ENCODE measurements at regions not wholly inside any gene's neighbourhood (a gene's known extent, or its start where the extent isn't known, plus 50 kb on each side); places are given as distances from the start of the nearest gene placed in this dataset.
"Not testable (repeated sequence)": the region's sequence is repeated elsewhere in the genome, so short reads cannot be mapped to it uniquely, and the experiment has no call there.

GRCh38 chr21:31819692-31820091 is 53.1 kb upstream of the HUNK start:
- not testable (repeated sequence) for H3K4me3 Mint-ChIP-seq (ENCODE audit: unreplicated experiment); H3K27me3 Mint-ChIP-seq (ENCODE audit: unreplicated experiment); DNase-seq; H3K9me3 Mint-ChIP-seq (ENCODE audit: unreplicated experiment); H3K36me3 Mint-ChIP-seq (ENCODE audit: unreplicated experiment); H3K27ac Mint-ChIP-seq (ENCODE audit: unreplicated experiment); H3K4me1 Mint-ChIP-seq (ENCODE audit: low read depth, unreplicated experiment)

- not testable (repeated sequence) for H3K4me1 Mint-ChIP-seq (ENCODE audit: low read depth, unreplicated experiment); H3K9me3 Mint-ChIP-seq (ENCODE audit: unreplicated experiment); H3K36me3 Mint-ChIP-seq (ENCODE audit: unreplicated experiment); H3K27me3 Mint-ChIP-seq (ENCODE audit: unreplicated experiment); DNase-seq; H3K27ac Mint-ChIP-seq (ENCODE audit: unreplicated experiment); H3K4me3 Mint-ChIP-seq (ENCODE audit: unreplicated experiment)
Measured at GRCh38 chr21:31814356-31814755, 58.5 kb upstream of the HUNK start.

GRCh38 chr21:31813862-31814261 is 59.0 kb upstream of the HUNK start:
- H3K9me3 Mint-ChIP-seq (ENCODE audit: unreplicated experiment): peaks cover 5% of the 10 kb centered on the region
- no peak overlapping the region for H3K27ac Mint-ChIP-seq (ENCODE audit: unreplicated experiment)
- H3K36me3 Mint-ChIP-seq (ENCODE audit: unreplicated experiment): no peaks in the 10 kb centered on the region
- H3K4me1 Mint-ChIP-seq (ENCODE audit: low read depth, unreplicated experiment): no peaks in the 10 kb centered on the region
- DNase-seq: no peak
- TF ChIP-seq CTCF (IDR thresholded peaks at IDR 0.05; ENCODE audit: partially characterized antibody, unreplicated experiment): no peak
- no peak overlapping the region for H3K4me3 Mint-ChIP-seq (ENCODE audit: unreplicated experiment)
- H3K27me3 Mint-ChIP-seq (ENCODE audit: unreplicated experiment): no peaks in the 10 kb centered on the region

- H3K4me1 Mint-ChIP-seq (ENCODE audit: low read depth, unreplicated experiment): no peaks in the 10 kb centered on the region
Measured at GRCh38 chr21:31804008-31804394, 68.8 kb upstream of the HUNK start.

GRCh38 chr21:31803039-31804007 is 69.5 kb upstream of the HUNK start:
- no peaks in the 10 kb centered on the region for H3K36me3 Mint-ChIP-seq (ENCODE audit: unreplicated experiment)
- no peaks in the 10 kb centered on the region for H3K4me1 Mint-ChIP-seq (ENCODE audit: low read depth, unreplicated experiment)
- no peak overlapping the region for H3K4me3 Mint-ChIP-seq (ENCODE audit: unreplicated experiment)
- H3K27ac Mint-ChIP-seq (ENCODE audit: unreplicated experiment): no peak overlapping the region
- peaks cover 12% of the 10 kb centered on the region for H3K27me3 Mint-ChIP-seq (ENCODE audit: unreplicated experiment)
- no peaks in the 10 kb centered on the region for H3K9me3 Mint-ChIP-seq (ENCODE audit: unreplicated experiment)
- TF ChIP-seq CTCF (IDR thresholded peaks at IDR 0.05; ENCODE audit: partially characterized antibody, unreplicated experiment): no peak
- DNase-seq: no peak

More at GRCh38 chr21:31804008-31804394, 68.8 kb upstream of the HUNK start:
- Mint-ChIP-seq H3K4me3 (ENCODE audit: unreplicated experiment) (no peak overlapping the region), H3K27ac (ENCODE audit: unreplicated experiment) (no peak overlapping the region), H3K36me3 (ENCODE audit: unreplicated experiment) (no peaks in the 10 kb centered on the region), H3K27me3 (ENCODE audit: unreplicated experiment) (peaks cover 14% of the 10 kb centered on the region), H3K9me3 (ENCODE audit: unreplicated experiment) (no peaks in the 10 kb centered on the region)
- no peak for TF ChIP-seq CTCF (IDR thresholded peaks at IDR 0.05; ENCODE audit: partially characterized antibody, unreplicated experiment)
- no peak for DNase-seq

GRCh38 chr21:31802331-31802730 is 70.4 kb upstream of the SCAF4 start:
- no peak for TF ChIP-seq CTCF (IDR thresholded peaks at IDR 0.05; ENCODE audit: partially characterized antibody, unreplicated experiment)
- Mint-ChIP-seq H3K4me1 (ENCODE audit: low read depth, unreplicated experiment) (no peaks in the 10 kb centered on the region), H3K27ac (ENCODE audit: unreplicated experiment) (no peak overlapping the region), H3K36me3 (ENCODE audit: unreplicated experiment) (no peaks in the 10 kb centered on the region), H3K27me3 (ENCODE audit: unreplicated experiment) (peaks cover 7% of the 10 kb centered on the region), H3K4me3 (ENCODE audit: unreplicated experiment) (no peak overlapping the region), H3K9me3 (ENCODE audit: unreplicated experiment) (no peaks in the 10 kb centered on the region)
- no peak for DNase-seq
